Epithelial cell of esophagus (primary cell): ENCODE measurements at regions not wholly inside any gene's neighbourhood (a gene's known extent, or its start where the extent isn't known, plus 50 kb on each side); places are given as distances from the start of the nearest gene placed in this dataset.
"Not testable (repeated sequence)": the region's sequence is repeated elsewhere in the genome, so short reads cannot be mapped to it uniquely, and the experiment has no call there.

Source experiments
- DNase-seq: peaks from one replicate; pipeline ENCODE4 v3.0.0; 2010; ENCODE audit warnings: low read depth
- H3K4me3 ChIP-seq: 2 replicates; pipeline ENCODE4 v1.5.1; 2011; ENCODE audit warnings: mild to moderate bottlenecking, low read length, control low read depth
- TF ChIP-seq, protein P1 (sequence below): IDR thresholded peaks from 2 replicates; pipeline ENCODE4 v1.5.1; 2011; ENCODE audit warnings: low read depth, mild to moderate bottlenecking, low read length, control low read depth, inconsistent platforms; ENCODE audit not compliant: insufficient read depth; ENCODE audit errors: missing control alignments

- no peak overlapping the region for H3K4me3 ChIP-seq
- DNase-seq: peak; percentile 51
- TF ChIP-seq, protein P1, sequence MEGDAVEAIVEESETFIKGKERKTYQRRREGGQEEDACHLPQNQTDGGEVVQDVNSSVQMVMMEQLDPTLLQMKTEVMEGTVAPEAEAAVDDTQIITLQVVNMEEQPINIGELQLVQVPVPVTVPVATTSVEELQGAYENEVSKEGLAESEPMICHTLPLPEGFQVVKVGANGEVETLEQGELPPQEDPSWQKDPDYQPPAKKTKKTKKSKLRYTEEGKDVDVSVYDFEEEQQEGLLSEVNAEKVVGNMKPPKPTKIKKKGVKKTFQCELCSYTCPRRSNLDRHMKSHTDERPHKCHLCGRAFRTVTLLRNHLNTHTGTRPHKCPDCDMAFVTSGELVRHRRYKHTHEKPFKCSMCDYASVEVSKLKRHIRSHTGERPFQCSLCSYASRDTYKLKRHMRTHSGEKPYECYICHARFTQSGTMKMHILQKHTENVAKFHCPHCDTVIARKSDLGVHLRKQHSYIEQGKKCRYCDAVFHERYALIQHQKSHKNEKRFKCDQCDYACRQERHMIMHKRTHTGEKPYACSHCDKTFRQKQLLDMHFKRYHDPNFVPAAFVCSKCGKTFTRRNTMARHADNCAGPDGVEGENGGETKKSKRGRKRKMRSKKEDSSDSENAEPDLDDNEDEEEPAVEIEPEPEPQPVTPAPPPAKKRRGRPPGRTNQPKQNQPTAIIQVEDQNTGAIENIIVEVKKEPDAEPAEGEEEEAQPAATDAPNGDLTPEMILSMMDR: no peak
Observed at GRCh38 chr7:138186951-138187351, 110.7 kb downstream of the AKR1D1 start.

DNA sequence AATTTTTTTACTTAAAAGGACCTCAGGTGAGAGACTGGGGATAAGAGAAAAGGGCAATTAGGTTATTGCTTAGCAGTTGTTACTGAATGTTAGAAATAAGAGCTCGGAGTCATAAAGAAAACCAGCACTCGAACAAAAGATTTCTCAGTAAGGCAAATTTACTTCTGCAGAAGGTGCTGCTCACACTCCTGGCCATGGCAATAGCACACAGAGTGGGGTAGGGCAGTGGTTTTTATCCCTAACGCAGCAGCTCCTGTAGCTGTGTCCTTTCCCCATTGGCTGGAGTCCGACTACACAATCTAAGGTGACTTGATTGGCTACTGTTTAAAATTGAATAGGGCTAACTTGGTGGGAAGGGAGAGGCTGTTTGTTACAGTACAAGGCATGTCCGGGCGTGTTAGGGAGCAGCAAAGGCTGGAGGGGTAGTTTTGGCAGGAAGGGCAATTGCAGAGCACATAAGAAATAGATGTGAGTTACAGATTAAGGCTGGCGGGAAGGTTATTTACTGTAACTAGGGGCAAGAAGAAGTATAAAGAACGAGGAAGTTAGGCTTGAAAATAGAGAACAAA lies 112.1 kb downstream of the AKR1D1 start:
- no peak for DNase-seq
- no peak overlapping the region for H3K4me3 ChIP-seq
- TF ChIP-seq, protein P1: no peak

- TF ChIP-seq, protein P1: no peak
- H3K4me3 ChIP-seq: no peak overlapping the region
Observed at GRCh38 chr7:138194567-138194966, 118.3 kb downstream of the AKR1D1 start.

GRCh38 chr7:138195151-138195571 lies 118.9 kb downstream of the AKR1D1 start:
- no peak overlapping the region for H3K4me3 ChIP-seq
- TF ChIP-seq, protein P1: no peak
- DNase-seq: peak; percentile 46

More at GRCh38 chr7:138194567-138194966, 118.3 kb downstream of the AKR1D1 start:
- DNase-seq: no peak

- peak; percentile 64 for DNase-seq
- H3K4me3 ChIP-seq: not testable (repeated sequence)
Observed at GRCh38 chr7:138196503-138196946, 120.3 kb downstream of the AKR1D1 start.

DNA sequence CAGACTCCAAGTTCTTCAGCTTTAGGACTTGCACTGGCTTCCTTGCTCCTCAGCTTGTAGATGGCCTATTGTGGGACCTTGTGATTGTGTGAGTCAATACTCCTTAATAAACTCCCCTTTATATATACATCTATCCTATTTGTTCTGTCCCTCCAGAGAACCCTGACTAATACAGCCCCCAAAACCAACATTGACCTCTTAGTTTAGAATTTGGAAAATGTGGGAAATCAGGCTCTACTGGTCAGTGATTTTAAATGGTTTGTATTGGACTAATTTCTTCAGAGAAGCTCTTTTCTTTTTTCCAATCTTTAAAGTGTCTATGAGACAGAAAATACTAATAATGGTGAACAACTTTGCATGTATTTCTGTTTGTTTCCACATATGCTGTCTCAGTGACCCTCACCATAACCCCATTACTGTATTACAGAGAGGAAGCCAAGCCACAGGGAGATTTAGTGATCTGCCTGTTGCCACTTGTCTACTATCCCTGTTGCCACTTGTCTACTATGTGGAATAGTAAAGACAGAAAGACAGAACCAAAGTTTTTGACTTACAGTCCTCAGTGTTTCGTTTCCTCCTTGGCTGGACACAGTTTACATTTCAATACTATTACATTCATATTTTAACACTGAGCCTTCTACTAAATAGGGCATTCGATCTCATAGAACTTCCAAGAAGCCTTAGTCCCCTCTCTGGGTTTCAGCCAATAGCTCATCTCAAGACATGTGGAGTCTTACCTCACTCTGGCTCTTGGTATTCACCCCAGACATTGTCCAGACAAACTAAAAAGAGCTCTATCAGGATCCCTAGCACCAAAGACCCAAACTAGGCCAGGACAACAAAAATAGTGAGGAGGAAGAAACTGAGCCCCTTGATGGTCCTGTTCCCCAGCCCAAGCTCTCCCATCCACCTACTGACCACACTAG lies 121.0 kb downstream of the AKR1D1 start:
- DNase-seq: peak; percentile 55
- no peak overlapping the region for H3K4me3 ChIP-seq
- TF ChIP-seq, protein P1: no peak

DNA sequence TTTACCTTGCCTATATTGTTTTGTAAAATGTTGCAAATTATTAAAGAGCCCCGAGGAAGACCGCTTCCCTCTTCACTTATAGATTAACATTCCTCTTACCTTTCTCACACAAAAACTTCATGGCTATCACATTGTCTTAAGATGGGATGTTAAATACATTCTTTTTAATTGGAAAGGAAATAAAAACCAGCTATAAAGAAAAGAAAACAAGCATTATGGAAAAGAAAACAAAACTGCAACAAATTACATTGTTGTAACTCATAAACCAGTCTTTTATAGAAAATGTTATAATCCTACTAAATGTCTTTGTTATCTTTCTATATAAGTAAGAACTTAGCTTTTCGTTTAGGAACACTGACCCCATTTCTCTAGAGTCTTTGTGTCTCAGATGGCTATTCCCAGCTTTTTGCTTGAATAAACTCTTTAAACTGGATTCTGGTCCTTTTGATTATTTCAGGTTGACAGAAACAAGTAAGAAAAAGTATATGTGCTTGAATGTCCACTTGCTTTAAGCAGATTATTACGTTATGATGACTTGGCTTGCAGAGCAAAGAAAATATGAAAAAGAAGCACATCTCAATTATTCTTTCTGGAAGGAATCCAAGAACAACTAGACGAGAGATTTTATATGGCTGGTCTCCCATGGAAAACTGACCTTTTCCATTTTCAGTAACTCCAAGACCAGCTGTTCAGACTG lies 128.2 kb downstream of the AKR1D1 start:
- no peak overlapping the region for H3K4me3 ChIP-seq
- TF ChIP-seq, protein P1: no peak
- no peak for DNase-seq
